K562 (cell line): ENCODE measurements at regions not wholly inside any gene's neighbourhood (a gene's known extent, or its start where the extent isn't known, plus 50 kb on each side); places are given as distances from the start of the nearest gene placed in this dataset.

ENCODE experiments used
- CTCF ChIP-seq, 3 experiments: IDR thresholded peaks in 2 of 3; conservative IDR thresholded peaks in 1 of 3; 2 replicates each; pipeline ENCODE4 v1.5.1; 2011 to 2012; ENCODE audit warnings: low read length in 3 of 3, mild to moderate bottlenecking in 3 of 3, control low read depth in 2 of 3, improper control_type of control experiment in 1 of 3, inconsistent platforms in 1 of 3, low read depth in 1 of 3, mixed read lengths in 1 of 3, moderate library complexity in 1 of 3; ENCODE audit not compliant: insufficient read depth in 2 of 3
- E4F1 ChIP-seq: fragments of 250-450 bp; sonication (Bioruptor Pico); IDR thresholded peaks from 2 replicates; pipeline ENCODE4 v1.5.0; 2021; ENCODE audit warnings: mild to moderate bottlenecking, borderline replicate concordance
- FOXJ3 ChIP-seq: sonication (generic); formaldehyde crosslinking; IDR thresholded peaks from 2 replicates; pipeline ENCODE4 v1.4.0; 2020; ENCODE audit warnings: mild to moderate bottlenecking, missing genetic modification reagents
- MITF ChIP-seq: IDR thresholded peaks from 2 replicates; pipeline ENCODE4 v1.6.1; 2014; ENCODE audit warnings: antibody characterized with exemption
- PCBP1 ChIP-seq: fragments of 200-400 bp; formaldehyde crosslinking; IDR thresholded peaks from 2 replicates; pipeline ENCODE4 v1.6.1; 2018; ENCODE audit warnings: mild to moderate bottlenecking, low read depth, low read length; ENCODE audit not compliant: poor library complexity, severe bottlenecking
- POLR2A ChIP-seq: fragments of 450-650 bp; conservative IDR thresholded peaks from 2 replicates; pipeline ENCODE4 v1.6.1; 2016
- SIN3A ChIP-seq, 2 experiments: fragments of 150-350 bp in 1 of 2; IDR thresholded peaks; 2 replicates each; pipeline ENCODE4 v1.6.1; 2011 to 2016; ENCODE audit warnings: borderline replicate concordance in 2 of 2, low read depth in 2 of 2, low read length in 2 of 2, mild to moderate bottlenecking in 2 of 2, moderate library complexity in 2 of 2; ENCODE audit not compliant: control insufficient read depth in 1 of 2
- SRF ChIP-seq, 2 experiments: fragments of 250-450, 450-650 bp in 1 of 2; sonication (Bioruptor Pico) in 1 of 2; sonication (generic) in 1 of 2; formaldehyde crosslinking; IDR thresholded peaks; 2 replicates each; pipeline versions ENCODE4 v1.5.0 to v1.5.1; 2020 to 2022; ENCODE audit warnings: mild to moderate bottlenecking in 1 of 2, missing genetic modification reagents in 1 of 2
- ZNF232 ChIP-seq: sonication (generic); formaldehyde crosslinking; IDR thresholded peaks from 2 replicates; pipeline ENCODE4 v1.8.0; 2022; ENCODE audit warnings: mild to moderate bottlenecking, missing genetic modification reagents

GRCh38 chr13:56515441-56515840 lies 625.3 kb upstream of the PRR20A start:
- TF ChIP-seq SIN3A (IDR thresholded peaks at IDR 0.05; ENCODE audit: borderline replicate concordance in 2 of 2, control insufficient read depth in 1 of 2, low read depth in 2 of 2, low read length in 2 of 2) (no peak), CTCF (IDR thresholded peaks at IDR 0.05 in 2 of 3, conservative IDR thresholded peaks at IDR 0.05 in 1 of 3; ENCODE audit: insufficient read depth in 2 of 3, low read depth in 1 of 3, low read length in 3 of 3) (no peak), PCBP1 (no peak), SRF (CRISPR knock-in tag; IDR thresholded peaks at IDR 0.05) (no peak), FOXJ3 (CRISPR knock-in tag) (no peak), POLR2A (no peak), ZNF232 (no peak), E4F1 (no peak), MITF (no peak)
